Liver (tissue), 8 donors: ENCODE measurements at regions not wholly inside any gene's neighbourhood (a gene's known extent, or its start where the extent isn't known, plus 50 kb on each side); places are given as distances from the start of the nearest gene placed in this dataset.
"Not testable (repeated sequence)": the region's sequence is repeated elsewhere in the genome, so short reads cannot be mapped to it uniquely, and the experiment has no call there.

Experiments
- DNase-seq: peaks from one replicate; pipeline ENCODE4 v3.0.0-alpha.2; 2017; ENCODE audit warnings: low spot score
- H3K27ac ChIP-seq, 2 donors: one replicate each; pipeline ENCODE4 v1.7.0; 2013; ENCODE audit warnings: inconsistent platforms in 2 of 2, low read length in 2 of 2, control low read depth in 1 of 2, low read depth in 1 of 2, mild to moderate bottlenecking in 1 of 2
- H3K27me3 ChIP-seq, 4 donors: one replicate each; pipeline versions ENCODE4 v1.6.1 to v1.7.0; 2013; ENCODE audit warnings: low read length in 3 of 4, inconsistent platforms in 1 of 4, mild to moderate bottlenecking in 1 of 4, moderate library complexity in 1 of 4; ENCODE audit not compliant: control insufficient read depth in 4 of 4, insufficient read depth in 4 of 4
- H3K36me3 ChIP-seq, 4 donors: one replicate each; pipeline versions ENCODE4 v1.6.1 to v1.7.0; 2013; ENCODE audit warnings: low read length in 3 of 4, mild to moderate bottlenecking in 3 of 4, low read depth in 1 of 4, moderate library complexity in 1 of 4; ENCODE audit not compliant: control insufficient read depth in 4 of 4, insufficient read depth in 3 of 4
- H3K4me1 ChIP-seq, 4 donors: one replicate each; pipeline versions ENCODE4 v1.6.1 to v1.7.0; 2013; ENCODE audit warnings: low read length in 3 of 4, mild to moderate bottlenecking in 3 of 4, moderate library complexity in 1 of 4; ENCODE audit not compliant: control insufficient read depth in 4 of 4, insufficient read depth in 4 of 4
- H3K4me3 ChIP-seq, 3 donors: one replicate each; pipeline versions ENCODE4 v1.6.1 to v1.7.0; 2013; ENCODE audit warnings: low read length in 3 of 3, control low read depth in 1 of 3, low read depth in 1 of 3, mild to moderate bottlenecking in 1 of 3
- H3K9ac ChIP-seq, 2 donors: one replicate each; pipeline ENCODE4 v1.7.0; 2013; ENCODE audit warnings: low read length in 2 of 2, mild to moderate bottlenecking in 2 of 2, moderate library complexity in 2 of 2, control low read depth in 1 of 2, low read depth in 1 of 2
- H3K9me3 ChIP-seq, 4 donors: one replicate each; pipeline versions ENCODE4 v1.6.1 to v1.7.0; 2013; ENCODE audit warnings: low read length in 3 of 4; ENCODE audit not compliant: control insufficient read depth in 4 of 4
- EGR1 ChIP-seq, 2 donors: IDR thresholded peaks; 2 replicates each; pipeline ENCODE4 v1.6.1; 2016 to 2018; ENCODE audit warnings: antibody characterized with exemption in 2 of 2, low read depth in 2 of 2
- FOXA1 ChIP-seq: IDR thresholded peaks from 2 replicates; pipeline ENCODE4 v1.6.1; 2016; ENCODE audit warnings: antibody characterized with exemption
- FOXA2 ChIP-seq: IDR thresholded peaks from 2 replicates; pipeline ENCODE4 v1.6.1; 2016; ENCODE audit warnings: antibody characterized with exemption
- GABPA ChIP-seq, 2 donors: IDR thresholded peaks in 1 of 2; conservative IDR thresholded peaks in 1 of 2; 2 replicates each; pipeline ENCODE4 v1.6.1; 2016; ENCODE audit warnings: antibody characterized with exemption in 2 of 2, mild to moderate bottlenecking in 1 of 2, moderate library complexity in 1 of 2
- HNF4A ChIP-seq, 2 donors: conservative IDR thresholded peaks; 2 replicates each; pipeline ENCODE4 v1.6.1; 2016; ENCODE audit warnings: antibody characterized with exemption in 2 of 2, mild to moderate bottlenecking in 2 of 2
- HNF4G ChIP-seq: IDR thresholded peaks from 2 replicates; pipeline ENCODE4 v1.6.1; 2016; ENCODE audit warnings: antibody characterized with exemption
- JUND ChIP-seq, 2 donors: IDR thresholded peaks; 2 replicates each; pipeline ENCODE4 v1.6.1; 2016; ENCODE audit warnings: antibody characterized with exemption in 2 of 2
- NR2F2 ChIP-seq: IDR thresholded peaks from 2 replicates; pipeline ENCODE4 v1.6.1; 2016; ENCODE audit warnings: antibody characterized with exemption
- RAD21 ChIP-seq, 2 donors: IDR thresholded peaks; 2 replicates each; pipeline ENCODE4 v1.6.1; 2016; ENCODE audit warnings: antibody characterized with exemption in 2 of 2, mild to moderate bottlenecking in 2 of 2
- RXRA ChIP-seq, 2 donors: IDR thresholded peaks; 2 replicates each; pipeline ENCODE4 v1.6.1; 2017 to 2018; ENCODE audit warnings: antibody characterized with exemption in 2 of 2, mild to moderate bottlenecking in 1 of 2
- SP1 ChIP-seq: IDR thresholded peaks from 2 replicates; pipeline ENCODE4 v1.6.1; 2018; ENCODE audit warnings: antibody characterized with exemption, mild to moderate bottlenecking
- TAF1 ChIP-seq: conservative IDR thresholded peaks from 2 replicates; pipeline ENCODE4 v1.6.1; 2016; ENCODE audit warnings: antibody characterized with exemption, mild to moderate bottlenecking
- YY1 ChIP-seq: IDR thresholded peaks from 2 replicates; pipeline ENCODE4 v1.6.1; 2016; ENCODE audit warnings: antibody characterized with exemption, mild to moderate bottlenecking
- WGBS: extraction: QIAGEN DNeasy Blood & Tissue Kit; methylation state at CpG from one replicate; pipeline ENCODE4 v1.1.7; 2013; 5-methylcytosine and 5-hydroxymethylcytosine counted together
- TF ChIP-seq, protein P1 (sequence below): IDR thresholded peaks from 2 replicates; pipeline ENCODE4 v1.6.1; 2016; ENCODE audit warnings: antibody characterized with exemption
- TF ChIP-seq, protein P2 (sequence below): IDR thresholded peaks from 2 replicates; pipeline ENCODE4 v1.6.1; 2016; ENCODE audit warnings: antibody characterized with exemption
- TF ChIP-seq, protein P3 (sequence below): IDR thresholded peaks from 2 replicates; pipeline ENCODE4 v1.6.1; 2016; ENCODE audit warnings: antibody characterized with exemption, mild to moderate bottlenecking
- TF ChIP-seq, protein P4 (sequence below): fragments of 150-350 bp; IDR thresholded peaks from 2 replicates; pipeline ENCODE4 v1.5.1; 2017; ENCODE audit warnings: improper control_type of control experiment, low read depth, low read length; ENCODE audit not compliant: missing input control
- TF ChIP-seq, protein P5 (sequence below): IDR thresholded peaks from 2 replicates; pipeline ENCODE4 v1.6.1; 2016; ENCODE audit warnings: antibody characterized with exemption
- donor health status: healthy.
- donor health status: healthy.
- donor health status: healthy.
- donor health status: healthy.
- donor health status: healthy.

DNA sequence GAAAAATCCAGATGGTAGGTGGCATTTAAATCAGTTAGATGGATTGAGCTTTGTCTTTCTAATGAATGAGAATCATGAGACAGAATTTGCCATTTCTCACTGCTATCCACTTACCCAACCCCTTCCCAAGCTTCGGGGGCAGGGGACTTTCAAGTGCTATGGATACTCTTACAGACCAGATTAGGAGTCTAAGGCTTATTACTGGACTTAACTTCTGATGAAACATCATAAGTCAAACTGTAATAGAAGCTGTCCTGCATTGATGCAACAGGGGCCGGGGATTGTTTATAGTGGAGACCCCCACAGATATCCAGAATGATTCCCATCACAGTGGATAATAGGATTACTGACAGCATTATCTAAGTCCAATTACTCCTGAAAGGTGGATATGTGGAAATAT, 267.0 kb downstream of the NUF2 start:
- no peak for TF ChIP-seq FOXA2

DNA sequence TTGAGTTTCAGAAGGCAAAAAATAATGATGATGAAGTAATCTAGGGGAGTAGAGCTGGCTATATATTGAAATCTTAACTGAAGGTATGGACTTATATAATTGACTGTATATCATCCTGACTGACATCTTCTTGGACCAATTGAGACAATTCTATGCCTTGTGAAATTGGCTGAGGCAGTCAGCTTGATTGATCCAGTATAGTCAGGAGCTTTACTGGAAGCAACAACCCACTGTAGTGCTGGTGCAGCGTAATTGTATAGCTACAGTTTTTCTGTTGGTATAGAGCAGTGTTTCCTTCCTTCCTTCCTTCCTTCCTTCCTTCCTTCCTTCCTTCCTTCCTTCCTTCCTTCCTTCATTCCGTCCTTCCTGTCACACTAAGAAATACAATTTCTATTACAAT, 268.0 kb downstream of the NUF2 start:
- Histone ChIP-seq H3K4me1 (peaks cover 0 to 11% (median 7%) of the 10 kb centered on the region in 4 donors), H3K9me3 (no peaks in the 10 kb centered on the region), H3K36me3 (no peaks in the 10 kb centered on the region), H3K27ac (no peak overlapping the region), H3K9ac (no peak overlapping the region), H3K4me3 (no peak overlapping the region), H3K27me3 (no peaks in the 10 kb centered on the region)
- TF ChIP-seq, protein P1, sequence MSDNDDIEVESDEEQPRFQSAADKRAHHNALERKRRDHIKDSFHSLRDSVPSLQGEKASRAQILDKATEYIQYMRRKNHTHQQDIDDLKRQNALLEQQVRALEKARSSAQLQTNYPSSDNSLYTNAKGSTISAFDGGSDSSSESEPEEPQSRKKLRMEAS, result no peak
- TF ChIP-seq SP1 (no peak), HNF4A (conservative IDR thresholded peaks at IDR 0.05) (no peak), YY1 (no peak), HNF4G (no peak), TAF1 (no peak), FOXA1 (no peak), RXRA (IDR thresholded peaks at IDR 0.05) (no peak), NR2F2 (no peak), EGR1 (IDR thresholded peaks at IDR 0.05; ENCODE audit: low read depth in 2 of 2) (no peak), GABPA (IDR thresholded peaks at IDR 0.05 in 1 of 2, conservative IDR thresholded peaks at IDR 0.05 in 1 of 2) (no peak), RAD21 (IDR thresholded peaks at IDR 0.05) (no peak), JUND (IDR thresholded peaks at IDR 0.05) (no peak), FOXA2 (no peak)
- TF ChIP-seq, protein P2, sequence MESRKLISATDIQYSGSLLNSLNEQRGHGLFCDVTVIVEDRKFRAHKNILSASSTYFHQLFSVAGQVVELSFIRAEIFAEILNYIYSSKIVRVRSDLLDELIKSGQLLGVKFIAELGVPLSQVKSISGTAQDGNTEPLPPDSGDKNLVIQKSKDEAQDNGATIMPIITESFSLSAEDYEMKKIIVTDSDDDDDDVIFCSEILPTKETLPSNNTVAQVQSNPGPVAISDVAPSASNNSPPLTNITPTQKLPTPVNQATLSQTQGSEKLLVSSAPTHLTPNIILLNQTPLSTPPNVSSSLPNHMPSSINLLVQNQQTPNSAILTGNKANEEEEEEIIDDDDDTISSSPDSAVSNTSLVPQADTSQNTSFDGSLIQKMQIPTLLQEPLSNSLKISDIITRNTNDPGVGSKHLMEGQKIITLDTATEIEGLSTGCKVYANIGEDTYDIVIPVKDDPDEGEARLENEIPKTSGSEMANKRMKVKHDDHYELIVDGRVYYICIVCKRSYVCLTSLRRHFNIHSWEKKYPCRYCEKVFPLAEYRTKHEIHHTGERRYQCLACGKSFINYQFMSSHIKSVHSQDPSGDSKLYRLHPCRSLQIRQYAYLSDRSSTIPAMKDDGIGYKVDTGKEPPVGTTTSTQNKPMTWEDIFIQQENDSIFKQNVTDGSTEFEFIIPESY, result no peak
- TF ChIP-seq, protein P3, sequence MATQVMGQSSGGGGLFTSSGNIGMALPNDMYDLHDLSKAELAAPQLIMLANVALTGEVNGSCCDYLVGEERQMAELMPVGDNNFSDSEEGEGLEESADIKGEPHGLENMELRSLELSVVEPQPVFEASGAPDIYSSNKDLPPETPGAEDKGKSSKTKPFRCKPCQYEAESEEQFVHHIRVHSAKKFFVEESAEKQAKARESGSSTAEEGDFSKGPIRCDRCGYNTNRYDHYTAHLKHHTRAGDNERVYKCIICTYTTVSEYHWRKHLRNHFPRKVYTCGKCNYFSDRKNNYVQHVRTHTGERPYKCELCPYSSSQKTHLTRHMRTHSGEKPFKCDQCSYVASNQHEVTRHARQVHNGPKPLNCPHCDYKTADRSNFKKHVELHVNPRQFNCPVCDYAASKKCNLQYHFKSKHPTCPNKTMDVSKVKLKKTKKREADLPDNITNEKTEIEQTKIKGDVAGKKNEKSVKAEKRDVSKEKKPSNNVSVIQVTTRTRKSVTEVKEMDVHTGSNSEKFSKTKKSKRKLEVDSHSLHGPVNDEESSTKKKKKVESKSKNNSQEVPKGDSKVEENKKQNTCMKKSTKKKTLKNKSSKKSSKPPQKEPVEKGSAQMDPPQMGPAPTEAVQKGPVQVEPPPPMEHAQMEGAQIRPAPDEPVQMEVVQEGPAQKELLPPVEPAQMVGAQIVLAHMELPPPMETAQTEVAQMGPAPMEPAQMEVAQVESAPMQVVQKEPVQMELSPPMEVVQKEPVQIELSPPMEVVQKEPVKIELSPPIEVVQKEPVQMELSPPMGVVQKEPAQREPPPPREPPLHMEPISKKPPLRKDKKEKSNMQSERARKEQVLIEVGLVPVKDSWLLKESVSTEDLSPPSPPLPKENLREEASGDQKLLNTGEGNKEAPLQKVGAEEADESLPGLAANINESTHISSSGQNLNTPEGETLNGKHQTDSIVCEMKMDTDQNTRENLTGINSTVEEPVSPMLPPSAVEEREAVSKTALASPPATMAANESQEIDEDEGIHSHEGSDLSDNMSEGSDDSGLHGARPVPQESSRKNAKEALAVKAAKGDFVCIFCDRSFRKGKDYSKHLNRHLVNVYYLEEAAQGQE, result no peak
- TF ChIP-seq, protein P4, sequence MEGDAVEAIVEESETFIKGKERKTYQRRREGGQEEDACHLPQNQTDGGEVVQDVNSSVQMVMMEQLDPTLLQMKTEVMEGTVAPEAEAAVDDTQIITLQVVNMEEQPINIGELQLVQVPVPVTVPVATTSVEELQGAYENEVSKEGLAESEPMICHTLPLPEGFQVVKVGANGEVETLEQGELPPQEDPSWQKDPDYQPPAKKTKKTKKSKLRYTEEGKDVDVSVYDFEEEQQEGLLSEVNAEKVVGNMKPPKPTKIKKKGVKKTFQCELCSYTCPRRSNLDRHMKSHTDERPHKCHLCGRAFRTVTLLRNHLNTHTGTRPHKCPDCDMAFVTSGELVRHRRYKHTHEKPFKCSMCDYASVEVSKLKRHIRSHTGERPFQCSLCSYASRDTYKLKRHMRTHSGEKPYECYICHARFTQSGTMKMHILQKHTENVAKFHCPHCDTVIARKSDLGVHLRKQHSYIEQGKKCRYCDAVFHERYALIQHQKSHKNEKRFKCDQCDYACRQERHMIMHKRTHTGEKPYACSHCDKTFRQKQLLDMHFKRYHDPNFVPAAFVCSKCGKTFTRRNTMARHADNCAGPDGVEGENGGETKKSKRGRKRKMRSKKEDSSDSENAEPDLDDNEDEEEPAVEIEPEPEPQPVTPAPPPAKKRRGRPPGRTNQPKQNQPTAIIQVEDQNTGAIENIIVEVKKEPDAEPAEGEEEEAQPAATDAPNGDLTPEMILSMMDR, result no peak
- TF ChIP-seq, protein P5, sequence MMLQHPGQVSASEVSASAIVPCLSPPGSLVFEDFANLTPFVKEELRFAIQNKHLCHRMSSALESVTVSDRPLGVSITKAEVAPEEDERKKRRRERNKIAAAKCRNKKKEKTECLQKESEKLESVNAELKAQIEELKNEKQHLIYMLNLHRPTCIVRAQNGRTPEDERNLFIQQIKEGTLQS, result no peak
- WGBS, result 91% methylated on average over 2 of the region's 2 CpGs
- DNase-seq, result no peak

More for the DNA sequence above, 267.0 kb downstream of the NUF2 start:
- 89% methylated on average over 2 of the region's 2 CpGs for WGBS
- H3K4me3 ChIP-seq, result no peak overlapping the region
- no peaks in the 10 kb centered on the region for H3K9me3 ChIP-seq
- H3K27ac ChIP-seq, result no peak overlapping the region
- no peak for DNase-seq
- H3K9ac ChIP-seq, result no peak overlapping the region
- H3K27me3 ChIP-seq, result no peaks in the 10 kb centered on the region
- H3K36me3 ChIP-seq, result no peaks in the 10 kb centered on the region
- H3K4me1 ChIP-seq, result peaks cover 0 to 11% (median 7%) of the 10 kb centered on the region in 4 donors

DNA sequence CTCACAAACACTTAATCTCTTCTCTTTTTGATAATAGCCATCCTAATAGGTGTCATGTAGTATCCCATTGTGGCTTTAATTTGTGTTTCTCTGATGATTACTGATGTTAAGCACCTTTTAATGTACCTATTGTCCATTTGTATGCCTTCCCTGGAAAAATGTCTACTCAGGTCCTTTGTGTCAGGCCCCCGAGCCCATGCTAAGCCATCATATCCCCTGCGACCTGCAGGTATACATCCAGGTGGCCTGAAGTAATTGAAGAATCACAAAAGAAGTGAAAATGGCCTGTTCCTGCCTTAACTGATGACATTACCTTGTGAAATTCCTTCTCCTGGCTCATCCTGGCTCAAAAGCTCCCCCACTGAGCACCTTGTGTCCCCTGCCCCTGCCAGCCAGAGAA, 269.4 kb downstream of the NUF2 start:
- H3K36me3 ChIP-seq, H3K4me1 ChIP-seq, DNase-seq, H3K9ac ChIP-seq, H3K27ac ChIP-seq, H3K9me3 ChIP-seq, H3K27me3 ChIP-seq, H3K4me3 ChIP-seq: not testable (repeated sequence)
- 72% methylated on average over 2 of the region's 2 CpGs for WGBS

DNA sequence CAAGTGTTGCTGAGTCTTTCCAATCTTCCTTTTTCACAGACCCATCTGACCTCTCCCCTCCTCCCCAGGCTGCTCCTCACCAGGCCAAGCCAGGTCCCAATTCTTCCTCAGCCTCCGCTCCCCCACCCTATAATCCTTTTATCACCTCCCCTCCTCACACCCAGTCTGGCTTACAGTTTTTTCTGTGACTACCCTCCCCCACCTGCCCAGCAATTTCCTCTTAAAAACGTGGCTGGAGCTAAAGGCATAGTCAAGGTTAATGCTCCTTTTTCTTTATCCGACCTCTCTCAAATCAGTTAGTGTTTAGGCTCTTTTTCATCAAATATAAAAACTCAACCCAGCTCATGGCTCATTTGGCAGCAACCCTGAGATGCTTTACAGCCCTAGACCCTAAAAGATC, 270.9 kb downstream of the NUF2 start:
- H3K27ac ChIP-seq, H3K9me3 ChIP-seq, H3K36me3 ChIP-seq, H3K4me1 ChIP-seq, H3K27me3 ChIP-seq, H3K9ac ChIP-seq, DNase-seq, H3K4me3 ChIP-seq: not testable (repeated sequence)
- 66% methylated on average over 3 of the region's 3 CpGs for WGBS
